ENCODE measurements at regions not wholly inside any gene's neighbourhood (a gene's known extent, or its start where the extent isn't known, plus 50 kb on each side); places are given as distances from the start of the nearest gene placed in this dataset.

GRCh38 chr5:124692950-124693349, 53.5 kb downstream of the ZNF608 start:
- no peak for DNase-seq (ENCODE audit: low spot score)

GRCh38 chr5:124692324-124692723, 54.1 kb downstream of the ZNF608 start:
- no peak for DNase-seq (ENCODE audit: low spot score)

DNA sequence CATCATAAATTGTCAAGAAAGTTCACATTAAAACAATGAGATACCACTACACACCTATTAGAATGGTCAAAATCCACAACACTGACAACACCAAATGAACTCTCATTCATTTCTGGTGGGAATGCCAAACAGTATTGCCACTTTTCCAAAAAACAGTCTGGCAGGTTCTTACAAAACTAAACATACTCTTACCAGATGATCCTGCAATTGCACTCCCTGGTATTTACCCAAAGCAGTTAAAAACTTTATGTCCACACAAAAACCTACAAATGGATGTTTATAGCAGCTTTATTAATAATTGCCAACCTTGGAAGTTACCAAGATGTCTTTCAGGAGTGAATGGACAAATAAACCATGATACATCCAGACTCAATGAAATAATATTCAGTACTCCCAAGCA, 56.8 kb downstream of the ZNF608 start:
- DNase-seq (ENCODE audit: low spot score): no peak

DNA sequence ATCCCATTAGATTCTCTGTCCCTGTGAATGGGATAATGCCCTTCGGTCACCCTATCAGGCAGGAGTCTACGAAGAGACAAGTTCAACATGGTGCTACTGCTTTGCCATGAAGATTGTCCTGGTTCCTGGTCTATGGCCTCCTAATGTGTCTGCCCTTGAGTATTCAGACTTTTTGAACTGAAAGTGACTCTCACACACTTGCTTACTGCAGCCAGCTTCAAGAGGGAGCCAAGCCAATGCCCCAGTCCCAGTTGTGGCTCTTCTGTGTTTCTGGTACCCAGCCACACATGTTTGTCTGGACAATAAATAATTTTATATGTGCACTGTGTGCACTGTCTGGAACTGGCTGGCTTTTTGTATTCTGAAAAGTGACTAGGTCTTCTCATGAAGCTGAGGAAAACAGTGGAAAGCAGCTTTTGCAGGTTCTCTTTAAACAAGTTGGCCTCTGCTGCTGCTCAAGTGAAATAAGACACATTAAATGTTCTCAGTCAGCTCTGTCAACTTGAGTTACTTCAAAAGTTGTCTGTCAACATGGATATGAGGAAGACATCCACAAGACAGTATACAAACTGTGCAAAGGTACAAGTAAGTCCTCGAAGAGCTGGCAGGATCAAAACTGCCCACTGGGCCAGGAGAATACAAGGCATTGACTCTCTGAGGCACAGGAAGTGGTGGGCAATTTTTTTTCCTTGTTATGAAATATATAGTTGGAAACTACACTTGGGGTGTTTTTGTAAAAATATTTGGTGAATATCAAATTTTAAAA, 60.0 kb downstream of the ZNF608 start:
- DNase-seq (ENCODE audit: low spot score): no peak

DNA sequence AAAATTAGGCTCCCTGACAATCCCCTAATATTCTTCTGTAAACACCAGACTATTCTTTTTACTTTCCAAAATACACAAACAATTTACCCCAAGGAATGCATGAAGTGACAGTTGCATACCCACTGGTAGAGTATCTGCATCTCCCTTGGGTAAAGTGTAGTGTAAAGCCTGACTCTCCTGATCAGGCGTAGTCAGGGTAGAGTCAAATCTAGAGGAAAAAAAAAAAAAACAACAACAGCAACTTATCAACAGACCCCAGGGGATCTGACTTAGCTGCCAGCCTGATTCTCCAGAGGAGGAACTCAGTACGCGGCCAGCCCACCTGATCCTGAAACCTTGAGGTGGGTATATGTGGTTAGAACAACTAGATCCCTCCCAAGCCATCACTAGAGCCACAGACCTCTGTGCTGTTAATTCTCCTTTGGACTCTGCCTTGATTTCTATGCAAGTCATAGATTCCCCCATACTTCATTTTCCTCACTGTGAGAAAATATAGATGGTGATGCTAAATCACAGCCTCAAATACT, 61.0 kb downstream of the ZNF608 start:
- no peak for DNase-seq (ENCODE audit: low spot score)

DNA sequence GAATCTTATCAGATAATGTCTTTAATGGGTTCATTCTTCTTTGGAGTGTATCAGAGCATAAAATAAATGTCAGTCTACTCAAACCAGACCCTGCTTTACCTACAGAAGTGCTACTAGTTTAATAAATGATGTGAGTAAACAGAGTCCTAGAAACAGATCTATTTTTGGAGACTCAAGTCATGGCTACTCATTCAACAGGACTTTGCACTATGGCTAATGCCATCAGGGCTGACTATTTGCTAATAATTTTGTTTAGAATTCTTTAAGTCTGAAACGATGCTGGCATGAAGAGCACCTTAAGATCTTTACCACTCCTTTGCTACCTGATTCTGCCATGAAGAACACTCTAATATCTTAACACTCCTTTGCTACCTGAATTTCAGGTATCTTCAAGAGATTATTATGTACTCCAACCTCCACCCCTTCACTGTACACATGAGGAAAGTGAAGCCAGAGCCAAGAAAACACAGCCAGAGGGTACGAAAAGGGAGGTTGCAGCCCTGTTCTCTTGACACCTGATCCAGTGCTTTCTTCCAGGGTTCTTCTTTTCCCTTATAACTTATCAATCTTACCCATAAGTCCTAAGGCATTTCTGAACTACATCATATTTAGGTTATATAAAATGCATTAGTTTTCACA, 62.4 kb downstream of the ZNF608 start:
- DNase-seq (ENCODE audit: low spot score): no peak

DNA sequence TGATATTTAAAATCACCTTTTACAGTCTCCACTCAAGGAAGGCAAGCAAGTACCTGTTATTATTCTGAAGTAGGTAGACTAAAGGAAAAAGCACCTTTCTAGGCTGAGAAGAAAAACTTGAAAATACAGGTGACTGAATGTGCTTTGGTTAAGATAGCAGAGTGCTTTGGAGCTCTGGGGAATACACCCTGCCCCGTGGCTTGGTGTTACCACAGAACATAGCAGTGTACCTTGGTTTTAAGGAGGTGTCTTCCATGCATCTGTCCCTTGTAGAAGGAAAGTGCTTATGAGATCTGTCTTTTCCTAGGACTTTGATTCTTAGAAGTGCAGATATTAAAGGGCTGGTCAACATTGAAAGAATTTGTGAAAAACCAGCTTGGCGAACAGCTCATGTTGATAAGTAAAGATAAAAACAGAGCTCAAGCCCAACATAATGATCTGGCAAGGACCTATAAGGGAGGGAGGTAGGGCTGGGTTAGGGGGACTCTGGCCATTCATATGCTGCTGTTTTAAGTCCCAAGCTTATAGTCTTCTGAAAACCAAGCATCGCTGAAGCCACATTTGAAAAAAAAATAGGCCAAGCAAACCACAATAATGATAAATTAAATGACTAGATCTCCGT, 66.8 kb downstream of the ZNF608 start:
- DNase-seq (ENCODE audit: low spot score): no peak

GRCh38 chr5:124678922-124679519, 67.4 kb downstream of the ZNF608 start:
- DNase-seq (ENCODE audit: low spot score): no peak

- no peak for DNase-seq (ENCODE audit: low spot score)
These were observed 68.0 kb downstream of the ZNF608 start for GRCh38 chr5:124678468-124678867.

- DNase-seq (ENCODE audit: low spot score): no peak
These were observed 68.8 kb downstream of the ZNF608 start for GRCh38 chr5:124677374-124678351.

DNA sequence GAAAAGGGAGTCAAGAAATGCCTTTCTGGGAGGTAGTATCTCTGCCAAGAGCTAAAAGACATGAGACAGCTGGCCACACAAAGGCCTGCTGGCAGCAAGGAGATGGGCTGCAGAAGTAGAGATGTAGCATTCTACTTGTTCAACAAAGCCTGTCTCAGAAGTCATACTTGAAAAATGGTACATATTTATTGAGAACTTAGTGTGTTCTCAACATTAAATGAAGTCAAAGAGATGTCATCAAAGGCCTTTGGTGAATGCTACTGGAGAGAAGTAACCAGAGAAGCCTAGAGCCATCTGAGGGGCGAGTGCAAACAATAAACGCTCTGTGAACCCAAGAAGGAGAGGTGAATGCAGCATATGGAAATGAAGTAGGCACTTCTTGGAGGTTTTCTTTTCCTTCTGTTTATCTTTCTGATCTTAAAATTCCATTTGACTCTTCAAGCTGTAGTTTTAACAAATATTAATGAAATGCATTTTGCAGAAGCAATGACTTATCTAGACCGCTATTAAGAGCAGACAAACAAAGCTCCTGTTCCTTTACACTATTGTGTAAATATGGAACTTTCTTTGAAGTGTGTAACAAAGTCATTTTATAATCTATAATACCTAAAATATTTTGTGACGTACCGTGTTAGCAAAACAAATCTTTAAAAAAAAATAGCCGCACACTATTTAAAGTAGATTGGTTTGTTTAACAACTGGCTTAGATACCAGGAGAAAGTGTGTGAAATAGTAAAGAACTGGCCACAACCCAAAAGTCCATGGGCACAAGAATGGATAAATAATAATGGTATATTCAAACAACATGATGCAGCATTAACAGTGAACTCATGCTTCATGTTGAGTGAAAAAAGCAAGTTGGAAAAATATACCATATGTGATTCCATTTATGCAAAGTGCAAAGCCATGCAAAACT, 70.2 kb downstream of the ZNF608 start:
- DNase-seq (ENCODE audit: low spot score): no peak

- no peak for DNase-seq (ENCODE audit: low spot score)
These were observed 75.2 kb downstream of the ZNF608 start for GRCh38 chr5:124671193-124671592.

GRCh38 chr5:124670722-124671184, 75.7 kb downstream of the ZNF608 start:
- DNase-seq (ENCODE audit: low spot score): no peak

- no peak for DNase-seq (ENCODE audit: low spot score)
These were observed 76.3 kb downstream of the ZNF608 start for GRCh38 chr5:124669956-124670721.

- no peak for DNase-seq (ENCODE audit: low spot score)
These were observed 77.2 kb downstream of the ZNF608 start for GRCh38 chr5:124669300-124669648.

DNA sequence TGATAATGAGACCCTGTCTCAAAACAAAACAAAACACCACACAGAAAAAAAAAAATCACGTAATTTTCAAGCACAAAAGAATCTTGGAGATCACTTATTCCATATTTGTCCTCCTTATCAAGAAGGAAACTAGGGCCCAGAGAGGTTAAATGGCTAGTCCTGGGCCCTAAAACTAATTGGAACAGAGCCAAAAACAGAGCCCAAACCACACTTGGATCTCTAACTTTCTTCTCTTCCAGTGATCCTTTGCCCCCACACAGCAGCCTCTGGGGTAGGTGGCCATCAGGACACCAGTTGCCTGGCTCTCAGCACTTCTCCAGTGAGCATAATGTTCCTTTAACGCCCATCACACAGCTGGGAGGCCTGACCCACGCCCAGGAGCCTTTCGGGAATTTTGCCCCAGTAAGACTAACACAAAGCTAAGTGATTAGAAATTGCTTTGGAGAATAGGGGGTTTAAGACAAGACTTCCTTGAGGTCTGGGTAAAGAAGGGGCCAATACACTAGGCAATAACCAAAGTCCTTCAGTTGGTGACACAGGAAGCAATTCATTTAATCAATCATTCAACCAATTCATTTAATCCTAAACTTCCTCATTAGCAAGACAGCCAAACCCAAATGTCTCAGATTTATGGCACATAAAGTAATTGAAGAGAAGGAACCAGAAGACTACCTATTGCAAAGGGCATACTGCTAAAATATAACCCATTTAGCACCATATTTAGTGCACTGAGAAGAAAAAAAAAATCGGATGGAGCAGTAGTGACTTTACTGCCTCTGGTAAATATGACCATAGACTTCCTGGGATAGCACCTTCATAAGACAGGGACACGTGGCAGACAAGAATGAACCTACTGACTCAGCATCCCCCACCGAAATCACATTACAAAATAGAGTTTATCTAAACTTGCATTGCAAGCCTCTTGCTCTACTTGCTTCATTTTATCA, 77.8 kb downstream of the ZNF608 start:
- no peak for DNase-seq (ENCODE audit: low spot score)

- no peak for DNase-seq (ENCODE audit: low spot score)
These were observed 80.8 kb downstream of the ZNF608 start for GRCh38 chr5:124665625-124666024.

GRCh38 chr5:124665035-124665434, 81.4 kb downstream of the ZNF608 start:
- DNase-seq (ENCODE audit: low spot score): no peak

All from germinal center (tissue), 1 donor.